Left ventricle myocardium inferior (tissue), 1 donor: ENCODE measurements at regions not wholly inside any gene's neighbourhood (a gene's known extent, or its start where the extent isn't known, plus 50 kb on each side); places are given as distances from the start of the nearest gene placed in this dataset.
"Not testable (repeated sequence)": the region's sequence is repeated elsewhere in the genome, so short reads cannot be mapped to it uniquely, and the experiment has no call there.

Experiments used
- DNase-seq: peaks from one replicate; pipeline ENCODE4 v3.0.0-alpha.2; 2020
- H3K27ac ChIP-seq: fragments of 200-600 bp; replicated peaks from 2 replicates; pipeline ENCODE4 v1.8.0; 2021
- H3K27me3 ChIP-seq: fragments of 200-600 bp; 2 replicates; pipeline ENCODE4 v1.8.0; 2021; ENCODE audit warnings: low read depth
- H3K36me3 ChIP-seq: fragments of 200-600 bp; 2 replicates; pipeline ENCODE4 v1.8.0; 2021
- H3K4me1 ChIP-seq: fragments of 200-600 bp; 2 replicates; pipeline ENCODE4 v1.8.0; 2021
- H3K4me3 ChIP-seq: fragments of 200-600 bp; 2 replicates; pipeline ENCODE4 v1.8.0; 2021; ENCODE audit warnings: mild to moderate bottlenecking, moderate library complexity
- H3K9me3 ChIP-seq: fragments of 200-600 bp; replicated peaks from 2 replicates; pipeline ENCODE4 v1.8.0; 2021
- intact Hi-C: fragments of 100-400 bp; cut with micrococcal nuclease; formaldehyde crosslinking; loops from one replicate; pipeline ENCODE4 v1.11.0; 2022
- TF ChIP-seq, protein P1 (sequence below): fragments of 200-600 bp; IDR thresholded peaks from 2 replicates; pipeline ENCODE4 v1.8.0; 2021; ENCODE audit warnings: antibody characterized with exemption, mild to moderate bottlenecking, borderline replicate concordance
- donor health status: DM: no; HTN: yes; CAD: no; lungs with severe emphysema.

DNA sequence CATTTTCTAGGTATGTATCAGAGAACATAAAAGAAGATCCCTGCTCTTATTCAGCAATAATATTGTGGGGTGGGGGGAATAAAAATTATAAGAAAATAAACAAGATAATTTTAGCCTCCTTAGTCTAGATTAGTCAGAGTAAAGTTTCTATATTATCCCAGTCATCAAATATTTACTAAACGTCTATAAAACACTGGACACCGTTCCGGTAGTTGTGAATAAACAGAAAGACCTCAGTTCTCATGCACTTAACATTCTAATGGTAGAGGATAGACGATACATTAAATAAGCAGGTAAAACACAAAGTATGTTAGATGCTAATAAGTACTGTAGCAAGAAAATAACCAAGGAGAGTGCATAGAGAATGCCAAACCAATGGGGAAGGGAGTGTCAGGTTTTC is 425.0 kb downstream of the GBE1 start:
- intact Hi-C loops, result no loop called here
- Histone ChIP-seq H3K27ac (no peak overlapping the region), H3K36me3 (no peaks in the 10 kb centered on the region), H3K9me3 (no peaks in the 10 kb centered on the region), H3K4me3 (no peak overlapping the region), H3K27me3 (no peaks in the 10 kb centered on the region), H3K4me1 (no peaks in the 10 kb centered on the region)
- no peak for DNase-seq
- TF ChIP-seq, protein P1, sequence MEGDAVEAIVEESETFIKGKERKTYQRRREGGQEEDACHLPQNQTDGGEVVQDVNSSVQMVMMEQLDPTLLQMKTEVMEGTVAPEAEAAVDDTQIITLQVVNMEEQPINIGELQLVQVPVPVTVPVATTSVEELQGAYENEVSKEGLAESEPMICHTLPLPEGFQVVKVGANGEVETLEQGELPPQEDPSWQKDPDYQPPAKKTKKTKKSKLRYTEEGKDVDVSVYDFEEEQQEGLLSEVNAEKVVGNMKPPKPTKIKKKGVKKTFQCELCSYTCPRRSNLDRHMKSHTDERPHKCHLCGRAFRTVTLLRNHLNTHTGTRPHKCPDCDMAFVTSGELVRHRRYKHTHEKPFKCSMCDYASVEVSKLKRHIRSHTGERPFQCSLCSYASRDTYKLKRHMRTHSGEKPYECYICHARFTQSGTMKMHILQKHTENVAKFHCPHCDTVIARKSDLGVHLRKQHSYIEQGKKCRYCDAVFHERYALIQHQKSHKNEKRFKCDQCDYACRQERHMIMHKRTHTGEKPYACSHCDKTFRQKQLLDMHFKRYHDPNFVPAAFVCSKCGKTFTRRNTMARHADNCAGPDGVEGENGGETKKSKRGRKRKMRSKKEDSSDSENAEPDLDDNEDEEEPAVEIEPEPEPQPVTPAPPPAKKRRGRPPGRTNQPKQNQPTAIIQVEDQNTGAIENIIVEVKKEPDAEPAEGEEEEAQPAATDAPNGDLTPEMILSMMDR, result no peak

- DNase-seq, H3K27ac ChIP-seq, intact Hi-C loops, H3K4me3 ChIP-seq, H3K9me3 ChIP-seq, H3K27me3 ChIP-seq, H3K4me1 ChIP-seq, H3K36me3 ChIP-seq: not testable (repeated sequence)
Observed at GRCh38 chr3:81329835-81330234, 431.6 kb downstream of the GBE1 start.

DNA sequence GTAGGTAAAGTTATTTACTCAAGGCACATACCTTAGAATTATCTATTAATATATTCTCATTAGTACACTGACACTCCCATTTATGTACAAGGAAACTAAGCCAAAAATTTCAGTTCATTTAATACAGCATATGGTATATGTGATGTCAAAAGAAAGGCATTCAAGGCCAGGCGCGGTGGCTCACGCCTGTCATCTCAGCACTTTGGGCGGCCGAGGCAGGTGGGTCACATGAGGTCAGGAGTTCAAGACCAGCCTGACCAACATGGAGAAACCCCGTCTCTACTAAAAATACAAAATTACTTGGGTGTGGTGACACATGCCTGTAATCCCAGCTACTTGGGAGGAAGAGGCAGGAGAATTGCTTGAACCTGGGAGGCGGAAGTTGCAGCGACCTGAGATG is 435.2 kb downstream of the GBE1 start:
- intact Hi-C loops, result no loop called here
- Histone ChIP-seq H3K27me3 (no peaks in the 10 kb centered on the region), H3K4me3 (no peak overlapping the region), H3K9me3 (no peaks in the 10 kb centered on the region), H3K36me3 (no peaks in the 10 kb centered on the region), H3K4me1 (no peaks in the 10 kb centered on the region), H3K27ac (no peak overlapping the region)
- TF ChIP-seq, protein P1, result no peak
- DNase-seq, result no peak

- TF ChIP-seq, protein P1, result no peak
- Histone ChIP-seq H3K27me3 (no peaks in the 10 kb centered on the region), H3K36me3 (no peaks in the 10 kb centered on the region), H3K27ac (no peak overlapping the region), H3K9me3 (no peaks in the 10 kb centered on the region), H3K4me1 (no peaks in the 10 kb centered on the region), H3K4me3 (no peak overlapping the region)
- intact Hi-C loops, result no loop called here
- no peak for DNase-seq
Observed at GRCh38 chr3:81320862-81321261, 440.6 kb downstream of the GBE1 start.

- TF ChIP-seq, protein P1, result no peak
- intact Hi-C loops, result no loop called here
- no peaks in the 10 kb centered on the region for H3K27me3 ChIP-seq
Observed at GRCh38 chr3:81315030-81315429, 446.4 kb downstream of the GBE1 start.

GRCh38 chr3:81311321-81311720 is 450.1 kb downstream of the GBE1 start:
- no peaks in the 10 kb centered on the region for H3K9me3 ChIP-seq
- no peak for DNase-seq
- no peak overlapping the region for H3K27ac ChIP-seq
- TF ChIP-seq, protein P1, result no peak
- H3K27me3 ChIP-seq, result no peaks in the 10 kb centered on the region
- intact Hi-C loops, result no loop called here
- H3K4me3 ChIP-seq, result no peak overlapping the region
- H3K4me1 ChIP-seq, result no peaks in the 10 kb centered on the region
- no peaks in the 10 kb centered on the region for H3K36me3 ChIP-seq

More at GRCh38 chr3:81315030-81315429, 446.4 kb downstream of the GBE1 start:
- Histone ChIP-seq H3K9me3 (no peaks in the 10 kb centered on the region), H3K27ac (no peak overlapping the region), H3K4me1 (no peaks in the 10 kb centered on the region), H3K4me3 (no peak overlapping the region), H3K36me3 (no peaks in the 10 kb centered on the region)
- no peak for DNase-seq
